SK-N-SH (cell line): ENCODE measurements at regions not wholly inside any gene's neighbourhood (a gene's known extent, or its start where the extent isn't known, plus 50 kb on each side); places are given as distances from the start of the nearest gene placed in this dataset.

ENCODE experiments used
- TAF1 ChIP-seq: IDR thresholded peaks from 2 replicates; pipeline ENCODE4 v1.6.1; 2012; ENCODE audit warnings: low read depth, mild to moderate bottlenecking, low read length, moderate library complexity, borderline replicate concordance
- TF ChIP-seq, protein P1 (sequence below): fragments of 200-600 bp; sonication (generic); IDR thresholded peaks from 2 replicates; pipeline ENCODE4 v1.6.1; 2017; ENCODE audit warnings: antibody characterized with exemption, mild to moderate bottlenecking, moderate library complexity

- no peak for TF ChIP-seq TAF1
- TF ChIP-seq, protein P1, sequence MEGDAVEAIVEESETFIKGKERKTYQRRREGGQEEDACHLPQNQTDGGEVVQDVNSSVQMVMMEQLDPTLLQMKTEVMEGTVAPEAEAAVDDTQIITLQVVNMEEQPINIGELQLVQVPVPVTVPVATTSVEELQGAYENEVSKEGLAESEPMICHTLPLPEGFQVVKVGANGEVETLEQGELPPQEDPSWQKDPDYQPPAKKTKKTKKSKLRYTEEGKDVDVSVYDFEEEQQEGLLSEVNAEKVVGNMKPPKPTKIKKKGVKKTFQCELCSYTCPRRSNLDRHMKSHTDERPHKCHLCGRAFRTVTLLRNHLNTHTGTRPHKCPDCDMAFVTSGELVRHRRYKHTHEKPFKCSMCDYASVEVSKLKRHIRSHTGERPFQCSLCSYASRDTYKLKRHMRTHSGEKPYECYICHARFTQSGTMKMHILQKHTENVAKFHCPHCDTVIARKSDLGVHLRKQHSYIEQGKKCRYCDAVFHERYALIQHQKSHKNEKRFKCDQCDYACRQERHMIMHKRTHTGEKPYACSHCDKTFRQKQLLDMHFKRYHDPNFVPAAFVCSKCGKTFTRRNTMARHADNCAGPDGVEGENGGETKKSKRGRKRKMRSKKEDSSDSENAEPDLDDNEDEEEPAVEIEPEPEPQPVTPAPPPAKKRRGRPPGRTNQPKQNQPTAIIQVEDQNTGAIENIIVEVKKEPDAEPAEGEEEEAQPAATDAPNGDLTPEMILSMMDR: no peak
These were observed 167.1 kb upstream of the SPRY2 start for GRCh38 chr13:80508031-80508430.
